Activated T-helper 1 cell treated with anti-CD3 and anti-CD28 coated beads, Interleukin-2, amount 50 U/mL, for 16 hours (primary cell): ENCODE measurements at regions not wholly inside any gene's neighbourhood (a gene's known extent, or its start where the extent isn't known, plus 50 kb on each side); places are given as distances from the start of the nearest gene placed in this dataset.
"Not testable (repeated sequence)": the region's sequence is repeated elsewhere in the genome, so short reads cannot be mapped to it uniquely, and the experiment has no call there.

Experiments
- DNase-seq, 2 donors: peaks; one replicate each; pipeline ENCODE4 v3.0.0-alpha.2; 2020; ENCODE audit warnings: low read depth in 1 of 2, low spot score in 1 of 2

GRCh38 chr1:228939001-228939691 is 203.9 kb downstream of the RHOU start:
- no peak for DNase-seq

- no peak for DNase-seq
Measured at GRCh38 chr1:228939881-228940392, 204.7 kb downstream of the RHOU start.

- no peak for DNase-seq
Measured at GRCh38 chr1:228940526-228940925, 205.2 kb downstream of the RHOU start.

GRCh38 chr1:228940926-228941325 is 205.6 kb downstream of the RHOU start:
- no peak for DNase-seq

GRCh38 chr1:228941666-228942065 is 206.4 kb downstream of the RHOU start:
- no peak for DNase-seq

- DNase-seq, result no peak
Measured at GRCh38 chr1:228943436-228943835, 208.2 kb downstream of the RHOU start.

- DNase-seq, result no peak
Measured at GRCh38 chr1:228944296-228944695, 209.0 kb downstream of the RHOU start.

GRCh38 chr1:228944935-228945371 is 209.7 kb downstream of the RHOU start:
- no peak for DNase-seq

GRCh38 chr1:228945885-228946284 is 210.6 kb downstream of the RHOU start:
- no peak for DNase-seq

GRCh38 chr1:228949617-228950016 is 214.3 kb downstream of the RHOU start:
- DNase-seq, result not testable (repeated sequence)

- DNase-seq, result no peak
Measured at GRCh38 chr1:228953207-228953606, 217.9 kb downstream of the RHOU start.

- not testable (repeated sequence) for DNase-seq
Measured at GRCh38 chr1:228953808-228954207, 218.5 kb downstream of the RHOU start.

- DNase-seq, result no peak
Measured at GRCh38 chr1:228955691-228956090, 220.4 kb downstream of the RHOU start.

- no peak for DNase-seq
Measured at GRCh38 chr1:228956864-228957263, 221.6 kb downstream of the RHOU start.

GRCh38 chr1:228957535-228957934 is 222.3 kb downstream of the RHOU start:
- DNase-seq, result no peak

GRCh38 chr1:228958121-228958520 is 222.8 kb downstream of the RHOU start:
- DNase-seq, result no peak

GRCh38 chr1:228958741-228959140 is 223.5 kb downstream of the RHOU start:
- no peak for DNase-seq

GRCh38 chr1:228960705-228961104 is 225.4 kb downstream of the RHOU start:
- no peak for DNase-seq

GRCh38 chr1:228961511-228961910 is 226.2 kb downstream of the RHOU start:
- DNase-seq, result no peak

GRCh38 chr1:228963795-228964177 is 228.5 kb downstream of the RHOU start:
- no peak for DNase-seq

- no peak for DNase-seq
Measured at GRCh38 chr1:228964178-228965089, 229.2 kb downstream of the RHOU start.
